ENCODE measurements at regions not wholly inside any gene's neighbourhood (a gene's known extent, or its start where the extent isn't known, plus 50 kb on each side); places are given as distances from the start of the nearest gene placed in this dataset.

DNA sequence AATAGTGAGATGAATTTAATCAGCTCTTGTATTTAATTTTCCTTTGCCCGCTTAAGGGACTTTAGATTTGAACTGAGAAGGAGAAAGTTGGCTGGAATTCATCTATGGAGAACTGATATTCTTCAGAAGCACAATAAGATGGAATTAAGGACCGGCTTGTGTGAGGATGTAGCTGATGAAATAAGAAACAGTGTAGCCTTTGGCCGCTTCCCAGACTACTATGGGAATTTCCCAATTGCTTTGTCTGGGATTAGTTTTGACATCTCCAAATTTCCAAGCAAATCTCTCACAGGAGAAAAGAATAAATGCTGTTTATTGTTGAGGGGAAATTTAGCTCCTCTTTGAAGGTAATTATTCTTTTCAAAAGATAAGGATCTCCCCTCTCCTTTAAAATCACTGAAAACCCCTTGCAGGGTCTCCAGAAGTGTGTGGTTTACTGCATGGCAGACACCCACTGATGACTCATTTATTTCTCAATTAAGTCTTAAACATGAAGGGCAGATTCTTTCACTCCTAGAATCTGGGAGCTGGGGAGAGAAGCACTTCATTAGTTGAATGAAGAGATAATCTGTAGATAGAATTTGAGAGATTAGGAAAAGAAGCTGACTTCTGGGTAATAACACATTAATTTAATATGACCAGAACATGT is 606.5 kb upstream of the ADAMTS16 start:
- TF ChIP-seq, protein P1, sequence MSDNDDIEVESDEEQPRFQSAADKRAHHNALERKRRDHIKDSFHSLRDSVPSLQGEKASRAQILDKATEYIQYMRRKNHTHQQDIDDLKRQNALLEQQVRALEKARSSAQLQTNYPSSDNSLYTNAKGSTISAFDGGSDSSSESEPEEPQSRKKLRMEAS (IDR thresholded peaks at IDR 0.05): no peak
- no peak for TF ChIP-seq CREB1 (IDR thresholded peaks at IDR 0.05; ENCODE audit: low read depth)
- no peak for TF ChIP-seq TAF1 (IDR thresholded peaks at IDR 0.05; ENCODE audit: low read depth)
- TF ChIP-seq EP300 (IDR thresholded peaks at IDR 0.05; ENCODE audit: borderline replicate concordance): no peak
- TF ChIP-seq, protein P2, sequence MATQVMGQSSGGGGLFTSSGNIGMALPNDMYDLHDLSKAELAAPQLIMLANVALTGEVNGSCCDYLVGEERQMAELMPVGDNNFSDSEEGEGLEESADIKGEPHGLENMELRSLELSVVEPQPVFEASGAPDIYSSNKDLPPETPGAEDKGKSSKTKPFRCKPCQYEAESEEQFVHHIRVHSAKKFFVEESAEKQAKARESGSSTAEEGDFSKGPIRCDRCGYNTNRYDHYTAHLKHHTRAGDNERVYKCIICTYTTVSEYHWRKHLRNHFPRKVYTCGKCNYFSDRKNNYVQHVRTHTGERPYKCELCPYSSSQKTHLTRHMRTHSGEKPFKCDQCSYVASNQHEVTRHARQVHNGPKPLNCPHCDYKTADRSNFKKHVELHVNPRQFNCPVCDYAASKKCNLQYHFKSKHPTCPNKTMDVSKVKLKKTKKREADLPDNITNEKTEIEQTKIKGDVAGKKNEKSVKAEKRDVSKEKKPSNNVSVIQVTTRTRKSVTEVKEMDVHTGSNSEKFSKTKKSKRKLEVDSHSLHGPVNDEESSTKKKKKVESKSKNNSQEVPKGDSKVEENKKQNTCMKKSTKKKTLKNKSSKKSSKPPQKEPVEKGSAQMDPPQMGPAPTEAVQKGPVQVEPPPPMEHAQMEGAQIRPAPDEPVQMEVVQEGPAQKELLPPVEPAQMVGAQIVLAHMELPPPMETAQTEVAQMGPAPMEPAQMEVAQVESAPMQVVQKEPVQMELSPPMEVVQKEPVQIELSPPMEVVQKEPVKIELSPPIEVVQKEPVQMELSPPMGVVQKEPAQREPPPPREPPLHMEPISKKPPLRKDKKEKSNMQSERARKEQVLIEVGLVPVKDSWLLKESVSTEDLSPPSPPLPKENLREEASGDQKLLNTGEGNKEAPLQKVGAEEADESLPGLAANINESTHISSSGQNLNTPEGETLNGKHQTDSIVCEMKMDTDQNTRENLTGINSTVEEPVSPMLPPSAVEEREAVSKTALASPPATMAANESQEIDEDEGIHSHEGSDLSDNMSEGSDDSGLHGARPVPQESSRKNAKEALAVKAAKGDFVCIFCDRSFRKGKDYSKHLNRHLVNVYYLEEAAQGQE (IDR thresholded peaks at IDR 0.05; ENCODE audit: low read depth): no peak
- TF ChIP-seq RAD21 (IDR thresholded peaks at IDR 0.05; ENCODE audit: low read depth): no peak
- TF ChIP-seq, protein P3, sequence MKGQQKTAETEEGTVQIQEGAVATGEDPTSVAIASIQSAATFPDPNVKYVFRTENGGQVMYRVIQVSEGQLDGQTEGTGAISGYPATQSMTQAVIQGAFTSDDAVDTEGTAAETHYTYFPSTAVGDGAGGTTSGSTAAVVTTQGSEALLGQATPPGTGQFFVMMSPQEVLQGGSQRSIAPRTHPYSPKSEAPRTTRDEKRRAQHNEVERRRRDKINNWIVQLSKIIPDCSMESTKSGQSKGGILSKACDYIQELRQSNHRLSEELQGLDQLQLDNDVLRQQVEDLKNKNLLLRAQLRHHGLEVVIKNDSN (IDR thresholded peaks at IDR 0.05): no peak
- TF ChIP-seq YY1 (IDR thresholded peaks at IDR 0.05; ENCODE audit: low read depth): no peak
- TF ChIP-seq FOXM1 (IDR thresholded peaks at IDR 0.05; ENCODE audit: borderline replicate concordance, low read depth): no peak
- TF ChIP-seq CEBPB (IDR thresholded peaks at IDR 0.05): no peak
- TF ChIP-seq NFIC (IDR thresholded peaks at IDR 0.05): no peak
- no peak for TF ChIP-seq TCF12 (IDR thresholded peaks at IDR 0.05; ENCODE audit: low read depth)

All from Ishikawa (cell line).